HCT116 (cell line): ENCODE measurements at regions not wholly inside any gene's neighbourhood (a gene's known extent, or its start where the extent isn't known, plus 50 kb on each side); places are given as distances from the start of the nearest gene placed in this dataset.

ENCODE experiments used
- ATAC-seq: fragments of 200-7000 bp; cut with Tn5 transposase; 2 replicates; pipeline ENCODE4 v1.9.1; 2020; ENCODE audit warnings: mild to moderate bottlenecking, moderate library complexity
- BruUV-seq: library from RNA; stranded (reverse); fragments of 400-500 nt; replicated peaks from 2 replicates; lab custom pipeline; 2021; lab: Mats Ljungman, UMichigan
- CTCF ChIA-PET: fragments of 300-600 bp; sonication (Branson Sonifier 250); formaldehyde crosslinking; loops from one replicate; lab custom pipeline; 2021; ENCODE audit warnings: antibody characterized with exemption; lab: Charles Lee
- POLR2A ChIA-PET: fragments of 300-600, 350-600 bp; sonication (Branson Sonifier 250); formaldehyde crosslinking; loops from one replicate; lab custom pipeline; 2021; ENCODE audit warnings: antibody characterized with exemption; lab: Charles Lee
- RAD21 ChIA-PET, 2 experiments: fragments of 300-600 bp; sonication (Branson Sonifier 250); formaldehyde crosslinking; loops; one replicate each; lab custom pipeline; 2023; ENCODE audit warnings: low total read pairs in 2 of 2; ENCODE audit not compliant: uncharacterized antibody in 2 of 2, unreplicated experiment in 2 of 2, low non-redundant PET in 1 of 2; lab: Charles Lee
- DNase-seq: peaks from one replicate; pipeline ENCODE4 v3.0.0-alpha.2; 2010; ENCODE audit warnings: low read depth, low spot score
- H2AFZ ChIP-seq: fragments of 200-600 bp; shearing (Covaris generic), sonication (generic); 2 replicates; pipeline ENCODE4 v1.6.1; 2017; ENCODE audit warnings: low read depth, mixed run types, mixed read lengths, antibody characterized with exemption, low read length; ENCODE audit not compliant: poor library complexity, severe bottlenecking
- H3K27ac ChIP-seq: 2 replicates; pipeline ENCODE4 v1.5.1; 2012; ENCODE audit warnings: low read depth, low read length
- H3K27me3 ChIP-seq: fragments of 200-600 bp; sonication (generic); 2 replicates; pipeline ENCODE4 v1.6.1; 2016; ENCODE audit warnings: mixed run types, low read length, mixed read lengths; ENCODE audit not compliant: insufficient read depth
- H3K36me3 ChIP-seq, 2 experiments: fragments of 200-500 bp in 1 of 2; fragments of 200-600 bp in 1 of 2; sonication (Bioruptor generic) in 1 of 2; sonication (generic) in 1 of 2; 2 replicates each; pipeline versions ENCODE4 v1.5.1 to v1.6.1; 2014 to 2016; ENCODE audit warnings: low read length in 2 of 2, inconsistent platforms in 1 of 2, mixed read lengths in 1 of 2, mixed run types in 1 of 2; ENCODE audit not compliant: insufficient read depth in 2 of 2, control insufficient read depth in 1 of 2
- H3K4me1 ChIP-seq, 2 experiments: fragments of 200-600 bp in 1 of 2; sonication (generic) in 1 of 2; 2 replicates each; pipeline versions ENCODE4 v1.5.1 to v1.6.1; 2012 to 2017; ENCODE audit warnings: low read length in 2 of 2, inconsistent platforms in 1 of 2, mild to moderate bottlenecking in 1 of 2, mixed read lengths in 1 of 2, mixed run types in 1 of 2, moderate library complexity in 1 of 2; ENCODE audit not compliant: insufficient read depth in 2 of 2, control insufficient read depth in 1 of 2
- H3K4me2 ChIP-seq: fragments of 200-600 bp; sonication (generic); 2 replicates; pipeline ENCODE4 v1.6.1; 2017; ENCODE audit warnings: mixed run types, low read length, mixed read lengths
- H3K4me3 ChIP-seq, 2 experiments: fragments of 200-600 bp in 1 of 2; sonication (generic) in 1 of 2; replicated peaks in 1 of 2; 2 replicates each; pipeline ENCODE4 v1.5.1; 2011 to 2016; ENCODE audit warnings: low read length in 2 of 2, control low read depth in 1 of 2, low read depth in 1 of 2, mild to moderate bottlenecking in 1 of 2, mixed read lengths in 1 of 2, mixed run types in 1 of 2
- H3K79me2 ChIP-seq: fragments of 200-600 bp; sonication (generic); 2 replicates; pipeline ENCODE4 v1.6.1; 2017; ENCODE audit warnings: mild to moderate bottlenecking, mixed run types, low read length, moderate library complexity, mixed read lengths; ENCODE audit not compliant: insufficient read depth
- H3K9ac ChIP-seq: fragments of 200-600 bp; sonication (generic); 2 replicates; pipeline ENCODE4 v1.6.1; 2016; ENCODE audit warnings: low read length, mixed read lengths
- H3K9me2 ChIP-seq: fragments of 200-600 bp; sonication (generic), shearing (Covaris generic); 2 replicates; pipeline ENCODE4 v1.6.1; 2017; ENCODE audit warnings: mixed run types, mild to moderate bottlenecking, moderate library complexity; ENCODE audit not compliant: insufficient read depth
- H3K9me3 ChIP-seq, 2 experiments: fragments of 200-500 bp in 1 of 2; fragments of 200-600 bp in 1 of 2; sonication (Bioruptor generic) in 1 of 2; sonication (generic) in 1 of 2; 2 replicates each; pipeline ENCODE4 v1.6.1; 2014 to 2017; ENCODE audit warnings: low read length in 2 of 2, mixed read lengths in 2 of 2, inconsistent platforms in 1 of 2, low read depth in 1 of 2, mild to moderate bottlenecking in 1 of 2, mixed run types in 1 of 2, moderate library complexity in 1 of 2; ENCODE audit not compliant: control insufficient read depth in 1 of 2, insufficient read depth in 1 of 2
- H4K20me1 ChIP-seq: fragments of 200-600 bp; sonication (generic), shearing (Covaris generic); 2 replicates; pipeline ENCODE4 v1.6.1; 2017; ENCODE audit warnings: mixed run types, mild to moderate bottlenecking, moderate library complexity; ENCODE audit not compliant: insufficient read depth
- RAD21 ChIP-seq: IDR thresholded peaks from 2 replicates; pipeline ENCODE4 v1.6.1; 2012; ENCODE audit warnings: low read depth, mild to moderate bottlenecking
- SIN3A ChIP-seq: IDR thresholded peaks from 2 replicates; pipeline ENCODE4 v1.6.1; 2012; ENCODE audit warnings: low read depth
- ZNF274 ChIP-seq: fragments of 200-500 bp; sonication (Bioruptor generic); IDR thresholded peaks from 2 replicates; pipeline ENCODE4 v1.6.1; 2014; ENCODE audit warnings: mild to moderate bottlenecking, low read depth, low read length, inconsistent platforms
- intact Hi-C: fragments of 100-400 bp; cut with micrococcal nuclease; formaldehyde crosslinking; loops from 2 replicates; pipeline ENCODE4 v1.10.0; 2022
- TF ChIP-seq, protein P1 (sequence below): IDR thresholded peaks from 2 replicates; pipeline ENCODE4 v1.6.1; 2012; ENCODE audit warnings: low read depth

DNA sequence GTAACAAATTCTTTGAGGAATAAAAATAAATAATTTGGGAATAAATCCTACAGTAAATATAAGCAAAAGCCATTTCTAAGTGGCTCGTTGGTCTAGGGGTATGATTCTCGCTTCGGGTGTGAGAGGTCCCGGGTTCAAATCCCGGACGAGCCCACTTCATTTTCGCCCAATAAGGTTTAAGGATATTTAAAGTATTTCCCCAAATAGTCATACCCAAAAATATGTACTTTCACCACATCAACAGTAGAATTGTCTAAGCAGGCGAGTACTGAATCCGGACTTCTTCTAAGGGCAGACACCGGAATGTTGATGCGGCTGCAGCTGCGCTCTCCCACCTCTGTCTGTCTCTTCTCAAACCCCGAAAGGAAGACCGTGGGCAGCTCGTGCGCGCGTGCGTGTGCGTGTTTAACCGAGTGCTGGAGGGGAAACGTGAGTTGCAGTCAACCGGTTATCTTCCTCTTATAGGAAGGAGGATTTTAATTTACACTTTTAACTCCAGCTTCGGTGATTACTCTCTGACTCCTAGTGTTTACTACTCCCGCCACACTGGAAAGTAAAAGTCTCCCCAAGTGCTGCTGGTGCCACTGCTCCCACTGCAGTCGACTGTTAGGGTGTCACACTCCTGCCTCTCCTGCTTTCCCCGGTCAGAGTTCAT is 155.7 kb upstream of the PRSS16 start (continued):
- TF ChIP-seq, protein P1, sequence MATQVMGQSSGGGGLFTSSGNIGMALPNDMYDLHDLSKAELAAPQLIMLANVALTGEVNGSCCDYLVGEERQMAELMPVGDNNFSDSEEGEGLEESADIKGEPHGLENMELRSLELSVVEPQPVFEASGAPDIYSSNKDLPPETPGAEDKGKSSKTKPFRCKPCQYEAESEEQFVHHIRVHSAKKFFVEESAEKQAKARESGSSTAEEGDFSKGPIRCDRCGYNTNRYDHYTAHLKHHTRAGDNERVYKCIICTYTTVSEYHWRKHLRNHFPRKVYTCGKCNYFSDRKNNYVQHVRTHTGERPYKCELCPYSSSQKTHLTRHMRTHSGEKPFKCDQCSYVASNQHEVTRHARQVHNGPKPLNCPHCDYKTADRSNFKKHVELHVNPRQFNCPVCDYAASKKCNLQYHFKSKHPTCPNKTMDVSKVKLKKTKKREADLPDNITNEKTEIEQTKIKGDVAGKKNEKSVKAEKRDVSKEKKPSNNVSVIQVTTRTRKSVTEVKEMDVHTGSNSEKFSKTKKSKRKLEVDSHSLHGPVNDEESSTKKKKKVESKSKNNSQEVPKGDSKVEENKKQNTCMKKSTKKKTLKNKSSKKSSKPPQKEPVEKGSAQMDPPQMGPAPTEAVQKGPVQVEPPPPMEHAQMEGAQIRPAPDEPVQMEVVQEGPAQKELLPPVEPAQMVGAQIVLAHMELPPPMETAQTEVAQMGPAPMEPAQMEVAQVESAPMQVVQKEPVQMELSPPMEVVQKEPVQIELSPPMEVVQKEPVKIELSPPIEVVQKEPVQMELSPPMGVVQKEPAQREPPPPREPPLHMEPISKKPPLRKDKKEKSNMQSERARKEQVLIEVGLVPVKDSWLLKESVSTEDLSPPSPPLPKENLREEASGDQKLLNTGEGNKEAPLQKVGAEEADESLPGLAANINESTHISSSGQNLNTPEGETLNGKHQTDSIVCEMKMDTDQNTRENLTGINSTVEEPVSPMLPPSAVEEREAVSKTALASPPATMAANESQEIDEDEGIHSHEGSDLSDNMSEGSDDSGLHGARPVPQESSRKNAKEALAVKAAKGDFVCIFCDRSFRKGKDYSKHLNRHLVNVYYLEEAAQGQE, result no peak
- no peak for TF ChIP-seq ZNF274

DNA sequence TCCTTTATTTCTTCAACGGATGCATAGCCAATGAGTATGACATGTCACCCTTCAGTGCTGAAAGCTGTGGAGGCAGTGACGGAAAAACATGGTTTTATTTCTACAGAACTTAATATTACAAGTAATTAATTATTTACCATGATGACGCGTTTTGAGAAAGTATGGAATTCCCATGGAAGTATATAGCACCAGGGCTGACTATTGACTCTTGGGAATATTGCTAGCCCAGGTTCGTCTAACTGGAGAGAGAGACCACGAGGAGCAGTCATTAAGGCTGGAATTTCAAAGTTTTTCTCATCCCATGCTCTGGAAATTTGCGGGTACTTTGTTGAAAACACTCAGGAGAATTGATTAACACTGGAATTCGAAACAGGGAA is 155.2 kb upstream of the PRSS16 start:
- DNase-seq (no peak), ATAC-seq (peak; percentile 10; the same call in 1 of the 2 replicates)
- H3K9me3 ChIP-seq, result no peaks in the 10 kb centered on the region
- peaks cover 0 to 22% of the 10 kb centered on the region in 2 experiments; a peak in 3 of 4 replicates for H3K4me1 ChIP-seq
- peak overlapping the region; percentile 96 for H2AFZ ChIP-seq
- H3K27me3 ChIP-seq, result no peaks in the 10 kb centered on the region
- CTCF ChIA-PET, result no interaction called here
- H4K20me1 ChIP-seq, result no peaks in the 10 kb centered on the region
- TF ChIP-seq SIN3A (0 out of 2 replicates have a peak, but pooled peaks have one; percentile 4), ZNF274 (no peak), RAD21 (peak; percentile 2; the same call in 1 of the 2 replicates)
- POLR2A ChIA-PET, result no interaction called here
- intact Hi-C loops, result no loop called here
- H3K9me2 ChIP-seq, result no peaks in the 10 kb centered on the region
- no peaks in the 10 kb centered on the region for H3K79me2 ChIP-seq
- peak overlapping the region; percentile 43 to 57 for H3K4me3 ChIP-seq
- BruUV-seq, result no TSS peak
- H3K36me3 ChIP-seq, result no peaks in the 10 kb centered on the region
- peak overlapping the region; percentile 45 for H3K9ac ChIP-seq
- H3K27ac ChIP-seq, result peak overlapping the region; percentile 13; the same call in 1 of the 2 replicates
- H3K4me2 ChIP-seq, result peak overlapping the region; percentile 88
- RAD21 ChIA-PET, result no interaction called here
